K562 (cell line): ENCODE measurements at regions not wholly inside any gene's neighbourhood (a gene's known extent, or its start where the extent isn't known, plus 50 kb on each side); places are given as distances from the start of the nearest gene placed in this dataset.

Source experiments
- ATAC-seq: fragments of 200-7000 bp; cut with Tn5 transposase; 3 replicates; pipeline ENCODE4 v1.9.1; 2020; ENCODE audit warnings: moderate library complexity
- BruUV-seq: library from RNA; stranded (reverse); fragments of 400-500 nt; replicated peaks from 2 replicates; lab custom pipeline; 2021; lab: Mats Ljungman, UMichigan
- CTCF ChIA-PET: fragments of 300-600 bp; formaldehyde crosslinking; extraction: SDS; loops from one replicate; lab custom pipeline; 2021; ENCODE audit warnings: low intra/inter-chr PET ratio; lab: Yijun Ruan, JAX
- POLR2A ChIA-PET: fragments of 300-600, 350-650 bp; sonication (Branson Sonifier 250); formaldehyde crosslinking; extraction: SDS; loops from one replicate; lab custom pipeline; 2021; ENCODE audit warnings: antibody characterized with exemption, inconsistent platforms; lab: Yijun Ruan, JAX
- DNase-seq, 4 experiments: peaks; one replicate each; pipeline versions ENCODE4 v3.0.0 to v3.0.0-alpha.2; 2011 to 2018; ENCODE audit warnings: low spot score in 3 of 4, mixed read lengths in 3 of 4; ENCODE audit errors: extremely low read depth in 1 of 4
- FAIRE-seq: peaks from 2 replicates; lab custom pipeline; 2011; peaks lifted over from hg19 to GRCh38; lab: Jason Lieb, UNC
- H2AFZ ChIP-seq: 2 replicates; pipeline ENCODE4 v1.6.0; 2011; ENCODE audit warnings: low read depth, low read length, control low read depth, inconsistent platforms
- H3K27ac ChIP-seq: fragments of 200-600 bp; 3 replicates; pipeline ENCODE4 v1.8.0; 2011; ENCODE audit warnings: low read depth, mild to moderate bottlenecking, control low read depth, inconsistent platforms, low read length, moderate library complexity, mixed read lengths; ENCODE audit errors: extremely low read depth
- H3K27me3 ChIP-seq, 2 experiments: fragments of 300-600 bp in 1 of 2; 2 replicates in 1 of 2; 3 replicates in 1 of 2; pipeline versions ENCODE4 v1.6.0 to v1.8.0; 2011; ENCODE audit warnings: inconsistent platforms in 2 of 2, low read length in 2 of 2, mild to moderate bottlenecking in 1 of 2, mixed read lengths in 1 of 2, moderate library complexity in 1 of 2; ENCODE audit not compliant: control insufficient read depth in 2 of 2, insufficient read depth in 2 of 2
- H3K36me3 ChIP-seq: fragments of 300-600 bp; 3 replicates; pipeline ENCODE4 v1.8.0; 2011; ENCODE audit warnings: mild to moderate bottlenecking, low read length, inconsistent platforms; ENCODE audit not compliant: control insufficient read depth, insufficient read depth
- H3K4me1 ChIP-seq, 2 experiments: fragments of 200-600 bp in 1 of 2; replicated peaks in 1 of 2; 2 replicates in 1 of 2; 3 replicates in 1 of 2; pipeline versions ENCODE4 v1.5.1 to v1.8.0; 2011; ENCODE audit warnings: inconsistent platforms in 2 of 2, low read length in 2 of 2, mild to moderate bottlenecking in 1 of 2, mixed read lengths in 1 of 2, moderate library complexity in 1 of 2; ENCODE audit not compliant: control insufficient read depth in 2 of 2, insufficient read depth in 2 of 2
- H3K4me2 ChIP-seq: 2 replicates; pipeline ENCODE4 v1.6.1; 2011; ENCODE audit warnings: low read length, control low read depth, inconsistent platforms, mixed read lengths; ENCODE audit not compliant: insufficient read depth
- H3K4me3 ChIP-seq: fragments of 200-600 bp; sonication (generic), shearing (Covaris generic); 2 replicates; pipeline ENCODE4 v1.5.1; 2016; ENCODE audit warnings: control low read depth, inconsistent platforms
- H3K79me2 ChIP-seq: fragments of 200-600 bp; 3 replicates; pipeline ENCODE4 v1.8.0; 2011; ENCODE audit warnings: low read length, inconsistent platforms; ENCODE audit not compliant: control insufficient read depth, insufficient read depth
- H3K9ac ChIP-seq, 2 experiments: 2 replicates each; pipeline versions ENCODE4 v1.6.0 to v1.6.1; 2011; ENCODE audit warnings: low read depth in 2 of 2, low read length in 2 of 2, control low read depth in 1 of 2, inconsistent platforms in 1 of 2, mild to moderate bottlenecking in 1 of 2, mixed read lengths in 1 of 2; ENCODE audit not compliant: insufficient read depth in 1 of 2
- H3K9me1 ChIP-seq: one replicate; pipeline ENCODE4 v1.6.0; 2011; ENCODE audit warnings: inconsistent platforms, mild to moderate bottlenecking, low read length, moderate library complexity; ENCODE audit not compliant: control insufficient read depth, insufficient read depth
- H3K9me3 ChIP-seq: replicated peaks from 2 replicates; pipeline ENCODE4 v1.5.1; 2011; ENCODE audit warnings: low read depth, low read length, inconsistent platforms; ENCODE audit not compliant: control insufficient read depth, insufficient read depth
- H4K20me1 ChIP-seq: replicated peaks from 2 replicates; pipeline ENCODE4 v1.6.1; 2011; ENCODE audit warnings: low read length, inconsistent platforms, mixed read lengths; ENCODE audit not compliant: control insufficient read depth, insufficient read depth
- ARID1B ChIP-seq: fragments of 450-650 bp; IDR thresholded peaks from 2 replicates; pipeline ENCODE4 v1.6.1; 2016; ENCODE audit warnings: antibody characterized with exemption, mild to moderate bottlenecking, inconsistent platforms
- ELK1 ChIP-seq: sonication (generic); formaldehyde crosslinking; IDR thresholded peaks from 2 replicates; pipeline ENCODE4 v1.8.1; 2022; ENCODE audit warnings: missing genetic modification reagents
- FOXO4 ChIP-seq: fragments of 450-650 bp; formaldehyde crosslinking; IDR thresholded peaks from 2 replicates; pipeline ENCODE4 v1.4.0; 2020; ENCODE audit warnings: mild to moderate bottlenecking, moderate library complexity
- GATAD2A ChIP-seq: fragments of 450-650 bp; IDR thresholded peaks from 2 replicates; pipeline ENCODE4 v1.6.1; 2017
- NFATC3 ChIP-seq: fragments of 450-650 bp; IDR thresholded peaks from 2 replicates; pipeline ENCODE4 v1.6.1; 2017; ENCODE audit warnings: mild to moderate bottlenecking
- NFXL1 ChIP-seq: fragments of 450-650 bp; formaldehyde crosslinking; IDR thresholded peaks from 2 replicates; pipeline ENCODE4 v1.4.0; 2021; ENCODE audit warnings: mild to moderate bottlenecking
- NR2F6 ChIP-seq: fragments of 450-650 bp; formaldehyde crosslinking; IDR thresholded peaks from 2 replicates; pipeline ENCODE4 v1.4.0; 2020; ENCODE audit warnings: mild to moderate bottlenecking
- ZBTB43 ChIP-seq: sonication (generic); formaldehyde crosslinking; IDR thresholded peaks from 2 replicates; pipeline ENCODE4 v1.8.0; 2023; ENCODE audit warnings: mild to moderate bottlenecking, missing genetic modification reagents
- ZNF592 ChIP-seq: fragments of 450-650 bp; IDR thresholded peaks from 2 replicates; pipeline ENCODE4 v1.6.1; 2017; ENCODE audit warnings: antibody characterized with exemption, mild to moderate bottlenecking
- ZSCAN29 ChIP-seq: fragments of 450-650 bp; IDR thresholded peaks from 2 replicates; pipeline ENCODE4 v1.6.1; 2017
- WGBS: fragments of 100-300 bp; shearing (Covaris generic); methylation state at CpG from one replicate; pipeline ENCODE4 v1.1.6; 2016; ENCODE audit warnings: low coverage, mixed read lengths; ENCODE audit not compliant: insufficient coverage; ENCODE audit errors: missing lambda C conversion rate; 5-methylcytosine and 5-hydroxymethylcytosine counted together
- in situ Hi-C: fragments of 300-500 bp; cut with MboI; formaldehyde crosslinking; loops from 4 replicates; pipeline ENCODE4 v1.15.0; 2018; ENCODE audit warnings: inconsistent platforms, mixed read lengths
- intact Hi-C: fragments of 100-400 bp; cut with micrococcal nuclease; formaldehyde crosslinking; loops from 2 replicates; pipeline ENCODE4 v1.14.2; 2022

GRCh38 chr13:79987323-79987722 is 353.6 kb downstream of the SPRY2 start:
- no TSS peak for BruUV-seq
- H3K4me2 ChIP-seq, result no peak overlapping the region
- DNase-seq (no peak), ATAC-seq (no peak), FAIRE-seq (no peak)
- no peaks in the 10 kb centered on the region for H3K9me1 ChIP-seq
- no peaks in the 10 kb centered on the region for H3K9me3 ChIP-seq
- no peaks in the 10 kb centered on the region for H3K36me3 ChIP-seq
- no peaks in the 10 kb centered on the region for H3K79me2 ChIP-seq
- no peak overlapping the region for H2AFZ ChIP-seq
- intact Hi-C loops, result no loop called here
- H3K9ac ChIP-seq, result no peak overlapping the region
- in situ Hi-C loops, result no loop called here
- ChIA-PET CTCF (no interaction called here), POLR2A (no interaction called here)
- no peaks in the 10 kb centered on the region for H3K4me1 ChIP-seq
- no peaks in the 10 kb centered on the region for H4K20me1 ChIP-seq
- H3K27me3 ChIP-seq, result no peaks in the 10 kb centered on the region
- no peak overlapping the region for H3K4me3 ChIP-seq
- H3K27ac ChIP-seq, result no peak overlapping the region
- TF ChIP-seq FOXO4 (CRISPR knock-in tag) (no peak), NFXL1 (no peak)

- Histone ChIP-seq H3K4me1 (no peaks in the 10 kb centered on the region), H2AFZ (no peak overlapping the region), H3K27me3 (no peaks in the 10 kb centered on the region), H3K27ac (no peak overlapping the region), H3K9ac (no peak overlapping the region), H3K36me3 (no peaks in the 10 kb centered on the region), H3K4me2 (no peak overlapping the region), H3K4me3 (no peak overlapping the region), H4K20me1 (no peaks in the 10 kb centered on the region), H3K9me1 (no peaks in the 10 kb centered on the region), H3K79me2 (no peaks in the 10 kb centered on the region), H3K9me3 (no peaks in the 10 kb centered on the region)
- ATAC-seq (no peak), DNase-seq (no peak), FAIRE-seq (no peak)
- ChIA-PET POLR2A (no interaction called here), CTCF (no interaction called here)
- intact Hi-C loops, result no loop called here
- in situ Hi-C loops, result no loop called here
- no peak for TF ChIP-seq ARID1B
- no peak for TF ChIP-seq ZBTB43
- TF ChIP-seq NFATC3, result no peak
- no peak for TF ChIP-seq ZSCAN29
- no peak for TF ChIP-seq ZNF592
- TF ChIP-seq NR2F6 (CRISPR knock-in tag), result no peak
- no peak for TF ChIP-seq GATAD2A
- no peak for TF ChIP-seq ELK1 (CRISPR knock-in tag)
- 0% methylated on average over 1 of the region's 1 CpG for WGBS
- BruUV-seq, result no TSS peak
Measured at GRCh38 chr13:79986890-79987289, 354.0 kb downstream of the SPRY2 start.
